Choroid plexus epithelial cell (primary cell): ENCODE measurements at regions not wholly inside any gene's neighbourhood (a gene's known extent, or its start where the extent isn't known, plus 50 kb on each side); places are given as distances from the start of the nearest gene placed in this dataset.

Experiments used
- DNase-seq: peaks from one replicate; pipeline ENCODE4 v3.0.0-alpha.2; 2010; ENCODE audit warnings: low read depth
- H3K4me3 ChIP-seq: 2 replicates; pipeline ENCODE4 v1.5.1; 2011; ENCODE audit warnings: low read depth, mild to moderate bottlenecking, control low read depth, low read length, moderate library complexity
- TF ChIP-seq, protein P1 (sequence below): conservative IDR thresholded peaks from 2 replicates; pipeline ENCODE4 v1.5.1; 2011; ENCODE audit warnings: low read depth, mild to moderate bottlenecking, control low read depth, inconsistent platforms, low read length, moderate library complexity

GRCh38 chr17:73877962-73878361 lies 233.7 kb upstream of the SDK2 start:
- TF ChIP-seq, protein P1, sequence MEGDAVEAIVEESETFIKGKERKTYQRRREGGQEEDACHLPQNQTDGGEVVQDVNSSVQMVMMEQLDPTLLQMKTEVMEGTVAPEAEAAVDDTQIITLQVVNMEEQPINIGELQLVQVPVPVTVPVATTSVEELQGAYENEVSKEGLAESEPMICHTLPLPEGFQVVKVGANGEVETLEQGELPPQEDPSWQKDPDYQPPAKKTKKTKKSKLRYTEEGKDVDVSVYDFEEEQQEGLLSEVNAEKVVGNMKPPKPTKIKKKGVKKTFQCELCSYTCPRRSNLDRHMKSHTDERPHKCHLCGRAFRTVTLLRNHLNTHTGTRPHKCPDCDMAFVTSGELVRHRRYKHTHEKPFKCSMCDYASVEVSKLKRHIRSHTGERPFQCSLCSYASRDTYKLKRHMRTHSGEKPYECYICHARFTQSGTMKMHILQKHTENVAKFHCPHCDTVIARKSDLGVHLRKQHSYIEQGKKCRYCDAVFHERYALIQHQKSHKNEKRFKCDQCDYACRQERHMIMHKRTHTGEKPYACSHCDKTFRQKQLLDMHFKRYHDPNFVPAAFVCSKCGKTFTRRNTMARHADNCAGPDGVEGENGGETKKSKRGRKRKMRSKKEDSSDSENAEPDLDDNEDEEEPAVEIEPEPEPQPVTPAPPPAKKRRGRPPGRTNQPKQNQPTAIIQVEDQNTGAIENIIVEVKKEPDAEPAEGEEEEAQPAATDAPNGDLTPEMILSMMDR, result no peak
- no peak overlapping the region for H3K4me3 ChIP-seq
- no peak for DNase-seq

- TF ChIP-seq, protein P1, result no peak
- H3K4me3 ChIP-seq, result no peak overlapping the region
- DNase-seq, result no peak
Measured at GRCh38 chr17:73878923-73879322, 234.7 kb upstream of the SDK2 start.

- TF ChIP-seq, protein P1, result no peak
- no peak overlapping the region for H3K4me3 ChIP-seq
- DNase-seq, result no peak
Measured at GRCh38 chr17:73879987-73880386, 235.7 kb upstream of the SDK2 start.

- TF ChIP-seq, protein P1, result no peak
- no peak for DNase-seq
- H3K4me3 ChIP-seq, result no peak overlapping the region
Measured at GRCh38 chr17:73882590-73882989, 238.3 kb upstream of the SDK2 start.

GRCh38 chr17:73883175-73883574 lies 238.9 kb upstream of the SDK2 start:
- TF ChIP-seq, protein P1, result no peak
- DNase-seq, result no peak

GRCh38 chr17:73887739-73888138 lies 243.5 kb upstream of the SDK2 start:
- H3K4me3 ChIP-seq, result no peak overlapping the region
- DNase-seq, result no peak
- TF ChIP-seq, protein P1, result no peak

More at GRCh38 chr17:73883175-73883574, 238.9 kb upstream of the SDK2 start:
- H3K4me3 ChIP-seq, result no peak overlapping the region

GRCh38 chr17:73888862-73889261 lies 244.6 kb upstream of the SDK2 start:
- no peak overlapping the region for H3K4me3 ChIP-seq
- no peak for DNase-seq
- TF ChIP-seq, protein P1, result no peak
